GM23248 (cell line): ENCODE measurements at regions not wholly inside any gene's neighbourhood (a gene's known extent, or its start where the extent isn't known, plus 50 kb on each side); places are given as distances from the start of the nearest gene placed in this dataset.
"Not testable (repeated sequence)": the region's sequence is repeated elsewhere in the genome, so short reads cannot be mapped to it uniquely, and the experiment has no call there.

ENCODE experiments used
- EZH2 ChIP-seq: fragments of 200-600 bp; sonication (generic); IDR thresholded peaks from 2 replicates; pipeline ENCODE4 v1.6.1; 2018; ENCODE audit warnings: antibody characterized with exemption, mild to moderate bottlenecking; ENCODE audit not compliant: insufficient read depth, poor library complexity, severe bottlenecking
- EZH2phosphoT487 ChIP-seq: fragments of 200-600 bp; sonication (generic); IDR thresholded peaks from 2 replicates; pipeline ENCODE4 v1.6.1; 2018; ENCODE audit warnings: antibody characterized with exemption, moderate library complexity, mild to moderate bottlenecking, low read depth; ENCODE audit not compliant: insufficient read depth

DNA sequence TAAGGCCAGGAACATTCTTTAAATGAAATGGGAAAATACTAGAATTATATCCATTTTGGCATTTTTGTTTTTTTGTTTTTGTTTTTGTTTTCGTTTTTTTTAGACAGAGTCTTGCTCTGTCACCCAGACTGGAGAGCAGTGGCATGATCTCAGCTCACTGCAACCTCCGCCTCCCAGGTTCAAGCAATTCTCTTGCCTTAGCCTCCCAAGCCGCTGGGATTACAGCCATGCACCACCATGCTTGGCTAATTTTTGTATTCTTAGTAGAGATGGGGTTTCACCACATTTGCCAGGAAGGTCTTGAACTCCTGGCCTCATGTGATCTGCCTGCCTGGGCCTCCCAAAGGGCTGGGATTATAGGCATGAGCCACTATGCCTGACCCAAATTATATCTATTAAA lies 520.7 kb upstream of the RORB start:
- TF ChIP-seq EZH2, EZH2phosphoT487: not testable (repeated sequence)
